Activated B cell treated with CpG ODN at 0.5 μM for 24 hours (primary cell): ENCODE measurements at regions not wholly inside any gene's neighbourhood (a gene's known extent, or its start where the extent isn't known, plus 50 kb on each side); places are given as distances from the start of the nearest gene placed in this dataset.

Experiments
- ATAC-seq: fragments of 200-7000 bp; cut with Tn5 transposase; one replicate; pipeline ENCODE4 v1.10.0; 2021; ENCODE audit warnings: low read depth, mild to moderate bottlenecking, moderate library complexity
- CTCF ChIA-PET: fragments of 350-600 bp; sonication (Branson Sonifier 250); formaldehyde crosslinking; loops from one replicate; lab custom pipeline; 2021; ENCODE audit warnings: antibody characterized with exemption; lab: Charles Lee
- POLR2A ChIA-PET: fragments of 350-600 bp; sonication (Branson Sonifier 250); formaldehyde crosslinking; loops from one replicate; lab custom pipeline; 2021; ENCODE audit warnings: antibody characterized with exemption; lab: Charles Lee
- DNase-seq: peaks from one replicate; pipeline ENCODE4 v3.0.0; 2022
- H3K27ac Mint-ChIP-seq: one replicate; pipeline ENCODE4 v1.8.0; 2020; ENCODE audit warnings: mixed read lengths
- H3K27me3 Mint-ChIP-seq: one replicate; pipeline ENCODE4 v1.8.0; 2021; ENCODE audit warnings: mixed read lengths
- H3K36me3 Mint-ChIP-seq: one replicate; pipeline ENCODE4 v1.8.0; 2021; ENCODE audit warnings: low read depth, mixed read lengths
- H3K4me1 Mint-ChIP-seq: one replicate; pipeline ENCODE4 v1.8.0; 2021; ENCODE audit warnings: mixed read lengths
- H3K4me3 Mint-ChIP-seq: one replicate; pipeline ENCODE4 v1.8.0; 2020; ENCODE audit warnings: mild to moderate bottlenecking, mixed read lengths
- H3K9me3 Mint-ChIP-seq: one replicate; pipeline ENCODE4 v1.8.0; 2020; ENCODE audit warnings: mixed read lengths
- CTCF ChIP-seq: fragments of 200-600 bp; IDR thresholded peaks from one replicate; pipeline ENCODE4 v1.8.0; 2022; ENCODE audit warnings: antibody characterized with exemption, mild to moderate bottlenecking
- intact Hi-C: fragments of 100-400 bp; cut with micrococcal nuclease; formaldehyde crosslinking; loops from one replicate; pipeline ENCODE4 v1.15.1; 2024

GRCh38 chr2:51695531-51695930 lies 663.6 kb upstream of the NRXN1 start:
- Mint-ChIP-seq H3K4me3 (no peak overlapping the region), H3K27me3 (no peaks in the 10 kb centered on the region), H3K9me3 (no peaks in the 10 kb centered on the region), H3K36me3 (no peaks in the 10 kb centered on the region), H3K4me1 (no peaks in the 10 kb centered on the region), H3K27ac (no peak overlapping the region)
- intact Hi-C loops, result no loop called here
- POLR2A ChIA-PET, result no interaction called here
- DNase-seq (no peak), ATAC-seq (no peak)
- CTCF ChIA-PET, result no interaction called here
- TF ChIP-seq CTCF, result no peak

- ATAC-seq, result no peak
- ChIA-PET POLR2A (no interaction called here), CTCF (no interaction called here)
- Mint-ChIP-seq H3K27me3 (no peaks in the 10 kb centered on the region), H3K4me3 (no peak overlapping the region), H3K36me3 (no peaks in the 10 kb centered on the region), H3K27ac (no peak overlapping the region), H3K4me1 (no peaks in the 10 kb centered on the region), H3K9me3 (no peaks in the 10 kb centered on the region)
- no peak for DNase-seq
- TF ChIP-seq CTCF, result no peak
- intact Hi-C loops, result no loop called here
Measured at GRCh38 chr2:51693640-51694039, 661.7 kb upstream of the NRXN1 start.

GRCh38 chr2:51681854-51682253 lies 649.9 kb upstream of the NRXN1 start:
- CTCF ChIA-PET, result no interaction called here
- ATAC-seq (no peak), DNase-seq (no peak)
- Mint-ChIP-seq H3K4me3 (no peak overlapping the region), H3K4me1 (no peaks in the 10 kb centered on the region), H3K9me3 (peaks cover 7% of the 10 kb centered on the region), H3K27ac (no peak overlapping the region), H3K36me3 (no peaks in the 10 kb centered on the region), H3K27me3 (no peaks in the 10 kb centered on the region)
- no peak for TF ChIP-seq CTCF
- intact Hi-C loops, result no loop called here
- POLR2A ChIA-PET, result no interaction called here

GRCh38 chr2:51673628-51674027 lies 641.7 kb upstream of the NRXN1 start:
- intact Hi-C loops, result no loop called here
- H3K4me3 Mint-ChIP-seq, result no peak overlapping the region

GRCh38 chr2:51667679-51668078 lies 635.7 kb upstream of the NRXN1 start:
- H3K4me1 Mint-ChIP-seq, result no peaks in the 10 kb centered on the region
- TF ChIP-seq CTCF, result no peak
- peaks cover 3% of the 10 kb centered on the region for H3K9me3 Mint-ChIP-seq
- DNase-seq, result no peak
- H3K36me3 Mint-ChIP-seq, result no peaks in the 10 kb centered on the region
- H3K4me3 Mint-ChIP-seq, result no peak overlapping the region
- H3K27ac Mint-ChIP-seq, result no peak overlapping the region
- CTCF ChIA-PET, result no interaction called here
- no peaks in the 10 kb centered on the region for H3K27me3 Mint-ChIP-seq
- POLR2A ChIA-PET, result no interaction called here
- intact Hi-C loops, result no loop called here
- ATAC-seq, result no peak

More at GRCh38 chr2:51673628-51674027, 641.7 kb upstream of the NRXN1 start:
- ATAC-seq (no peak), DNase-seq (no peak)
- no peak for TF ChIP-seq CTCF
- Mint-ChIP-seq H3K36me3 (no peaks in the 10 kb centered on the region), H3K27me3 (no peaks in the 10 kb centered on the region), H3K9me3 (no peaks in the 10 kb centered on the region), H3K4me1 (no peaks in the 10 kb centered on the region), H3K27ac (no peak overlapping the region)
- POLR2A ChIA-PET, result no interaction called here
- CTCF ChIA-PET, result no interaction called here
